GM19455 (cell line): ENCODE measurements at regions not wholly inside any gene's neighbourhood (a gene's known extent, or its start where the extent isn't known, plus 50 kb on each side); places are given as distances from the start of the nearest gene placed in this dataset.

ENCODE experiments used
- ATAC-seq: cut with Tn5 transposase; IDR thresholded peaks from one replicate; pipeline ENCODE4 v1.9.1; 2021; ENCODE audit not compliant: unreplicated experiment

DNA sequence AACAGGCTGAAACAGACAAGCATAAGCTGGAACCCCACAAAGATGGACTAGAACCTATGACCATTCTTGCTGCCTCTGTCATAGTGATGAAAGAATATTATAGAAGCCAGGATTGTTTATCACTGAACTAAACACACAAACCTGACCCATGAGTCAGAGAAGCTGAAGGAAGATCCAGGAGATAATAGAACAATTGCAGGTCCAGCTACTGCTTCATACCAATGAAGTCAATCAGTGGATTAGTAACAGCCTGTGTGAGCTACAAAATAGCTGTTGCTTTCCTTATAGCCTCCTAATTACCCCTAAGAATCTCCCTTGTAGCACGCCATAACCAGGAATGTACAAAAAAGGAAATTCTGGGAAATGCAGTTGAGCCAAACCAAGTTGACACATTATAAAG is 459.9 kb upstream of the ZNF462 start:
- no peak for ATAC-seq

DNA sequence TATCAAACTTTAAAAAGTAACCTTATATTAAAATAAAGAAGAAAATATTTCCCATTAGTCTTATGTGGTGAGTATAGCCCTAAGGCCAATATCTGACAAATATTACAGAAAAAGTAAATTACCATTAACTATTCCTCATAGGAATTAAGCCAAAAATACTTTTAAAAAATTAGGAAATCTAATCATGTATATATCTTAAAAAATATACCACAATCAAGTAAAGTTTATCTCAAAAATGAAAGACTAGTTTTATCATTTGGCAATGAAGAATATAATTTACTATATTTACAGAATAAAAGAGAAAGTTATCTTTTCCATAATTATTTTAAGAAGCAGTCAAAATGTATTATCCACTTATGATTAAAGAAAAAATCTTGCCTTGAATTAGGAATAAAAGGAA is 458.8 kb upstream of the ZNF462 start:
- ATAC-seq, result no peak

- ATAC-seq, result no peak
These were observed 457.0 kb upstream of the ZNF462 start for GRCh38 chr9:106405871-106406435.

DNA sequence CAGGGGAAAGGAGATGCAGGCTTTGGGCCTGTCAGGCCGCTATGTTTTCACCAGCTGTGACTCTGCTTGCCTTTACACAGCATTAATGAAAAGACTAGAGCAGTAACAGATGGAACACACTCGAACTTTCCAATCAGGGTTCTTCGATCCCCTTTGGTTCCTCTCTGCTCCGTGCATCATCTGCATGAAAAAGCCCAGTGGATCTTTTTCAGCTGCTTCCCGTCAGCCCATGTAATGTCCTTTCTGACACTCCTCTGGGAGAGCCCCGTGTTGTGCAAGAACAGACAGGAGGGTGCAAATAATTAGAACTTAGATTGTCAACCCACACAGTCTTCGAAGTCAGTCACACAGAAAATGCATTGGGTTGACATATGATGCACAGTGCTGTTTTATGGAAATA is 448.9 kb upstream of the ZNF462 start:
- no peak for ATAC-seq

GRCh38 chr9:106417685-106418084 is 445.3 kb upstream of the ZNF462 start:
- no peak for ATAC-seq

DNA sequence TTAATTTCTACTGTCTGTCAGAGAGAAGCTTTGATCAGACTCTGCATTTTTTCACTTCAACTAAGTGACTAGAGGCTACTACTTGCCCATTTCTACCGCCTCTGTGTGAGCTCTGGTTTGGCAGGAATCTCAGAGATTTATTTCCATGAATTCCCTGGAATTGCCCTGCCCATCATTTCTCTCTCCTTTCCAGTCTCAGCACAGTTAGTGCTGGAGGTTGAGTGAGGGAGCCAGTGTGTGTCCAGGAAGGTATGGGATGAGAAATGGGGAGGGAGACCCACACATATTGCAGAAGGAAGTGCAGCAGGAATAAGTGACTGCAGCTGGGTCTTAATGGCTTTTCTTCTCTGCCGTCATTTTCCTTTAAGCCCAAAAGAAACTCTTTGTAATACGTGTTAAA is 443.1 kb upstream of the ZNF462 start:
- no peak for ATAC-seq

GRCh38 chr9:106420511-106420944 is 442.4 kb upstream of the ZNF462 start:
- ATAC-seq, result peak; percentile 61

GRCh38 chr9:106421772-106422171 is 441.2 kb upstream of the ZNF462 start:
- ATAC-seq, result no peak

GRCh38 chr9:106423575-106423974 is 439.4 kb upstream of the ZNF462 start:
- ATAC-seq, result no peak

DNA sequence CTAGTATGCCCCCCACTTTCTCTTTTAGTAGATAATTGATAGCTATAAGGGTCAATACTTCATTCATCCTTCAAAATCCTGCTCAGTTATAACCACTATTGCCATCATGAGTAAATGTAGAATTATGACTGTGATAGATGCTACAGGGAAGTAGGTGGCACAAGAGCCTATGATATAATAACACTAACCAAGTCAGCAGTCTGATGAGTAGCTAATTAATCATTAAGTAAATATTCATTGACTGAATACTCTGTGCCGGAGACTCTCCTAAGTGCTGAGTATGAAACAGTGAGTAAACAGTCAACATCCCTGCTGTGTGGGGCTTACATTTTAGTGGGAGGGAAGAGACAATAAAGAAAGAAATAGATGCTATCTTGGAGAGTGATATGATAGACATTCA is 430.3 kb upstream of the ZNF462 start:
- no peak for ATAC-seq

DNA sequence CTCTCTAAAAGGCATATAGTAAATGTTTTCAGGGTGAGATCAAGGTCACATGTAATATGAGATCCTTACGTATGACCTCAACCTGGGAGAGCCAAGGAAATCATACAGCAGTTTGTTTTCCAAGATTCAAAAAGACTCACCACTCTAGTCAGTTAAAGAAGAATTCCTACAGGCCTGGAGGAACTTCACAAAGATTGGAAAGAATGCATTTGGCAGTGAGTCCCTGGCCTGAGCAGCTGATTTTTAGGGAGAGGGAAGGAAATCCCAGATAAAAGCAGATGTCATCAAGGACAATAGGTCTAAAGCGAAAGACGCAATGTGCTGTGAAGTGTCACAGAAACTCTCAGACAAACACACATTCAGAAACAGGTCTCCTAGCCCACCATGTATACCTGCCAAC is 424.0 kb upstream of the ZNF462 start:
- ATAC-seq, result no peak

GRCh38 chr9:106441283-106441682 is 421.7 kb upstream of the ZNF462 start:
- no peak for ATAC-seq

- no peak for ATAC-seq
These were observed 419.4 kb upstream of the ZNF462 start for GRCh38 chr9:106443520-106443919.

- no peak for ATAC-seq
These were observed 417.9 kb upstream of the ZNF462 start for GRCh38 chr9:106445107-106445506.

DNA sequence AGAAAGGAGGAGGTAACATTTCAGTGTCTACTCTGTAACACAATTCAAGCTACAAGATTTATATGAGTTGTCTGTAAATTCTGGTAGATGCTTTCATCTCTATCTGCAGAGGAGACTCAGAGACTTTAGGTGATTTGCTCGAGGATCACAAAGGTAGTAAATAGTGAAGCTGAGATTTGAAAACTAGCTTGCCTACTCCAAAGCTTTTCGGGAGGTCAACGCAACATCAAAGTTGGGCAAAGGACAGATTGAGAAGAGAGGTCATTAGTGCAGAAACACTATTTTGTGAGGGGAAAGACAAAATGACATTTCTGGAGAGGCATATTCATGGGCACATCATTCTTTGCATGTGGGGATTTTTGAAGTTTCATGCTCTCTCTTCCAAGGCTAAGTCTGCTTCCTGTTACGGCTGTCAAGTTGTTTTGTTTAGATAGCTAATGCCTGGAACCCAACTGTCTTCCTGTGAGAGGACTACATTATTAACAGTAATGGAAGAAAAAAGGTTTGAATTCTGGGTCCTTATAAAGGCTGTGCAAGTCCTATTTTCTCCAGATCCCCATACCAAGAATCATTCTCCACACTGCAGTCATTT is 413.5 kb upstream of the ZNF462 start:
- no peak for ATAC-seq

DNA sequence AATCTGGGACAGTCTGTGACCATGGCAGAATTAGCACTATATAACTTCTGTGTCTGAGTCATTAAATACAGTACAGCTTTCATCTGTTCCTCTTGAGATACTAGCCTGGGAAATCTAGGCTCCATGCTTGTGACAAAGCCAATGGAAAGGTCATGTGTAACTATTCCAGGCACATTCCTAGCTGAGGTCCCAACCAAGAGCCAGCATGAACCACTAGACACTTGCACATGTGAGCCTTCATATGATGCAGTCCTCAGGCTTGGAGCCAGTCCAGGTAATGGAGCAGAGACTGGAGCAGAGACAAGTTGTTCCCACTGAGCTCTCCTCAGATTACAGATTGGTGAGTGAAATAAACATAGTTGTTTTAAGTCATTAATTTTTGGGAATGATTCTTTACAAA is 412.4 kb upstream of the ZNF462 start:
- no peak for ATAC-seq

DNA sequence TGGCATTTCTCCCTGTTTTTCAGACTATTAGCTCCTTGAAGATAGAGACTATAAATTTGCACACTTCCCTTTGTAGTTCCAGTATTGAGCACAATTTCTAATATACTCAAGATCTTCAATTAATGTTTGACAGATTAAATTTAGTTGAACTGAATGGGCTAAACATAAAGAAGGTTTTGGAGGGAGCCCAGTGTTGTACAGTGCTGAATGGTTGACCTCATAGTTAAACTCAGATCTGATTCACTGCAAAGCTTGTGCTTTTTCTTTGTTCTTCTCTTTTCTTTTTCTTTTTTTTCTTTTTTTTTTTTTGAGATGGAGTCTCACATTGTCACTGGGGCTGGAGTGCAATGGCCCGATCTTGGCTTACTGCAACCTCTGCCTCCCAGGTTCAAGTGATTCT is 411.7 kb upstream of the ZNF462 start:
- no peak for ATAC-seq

DNA sequence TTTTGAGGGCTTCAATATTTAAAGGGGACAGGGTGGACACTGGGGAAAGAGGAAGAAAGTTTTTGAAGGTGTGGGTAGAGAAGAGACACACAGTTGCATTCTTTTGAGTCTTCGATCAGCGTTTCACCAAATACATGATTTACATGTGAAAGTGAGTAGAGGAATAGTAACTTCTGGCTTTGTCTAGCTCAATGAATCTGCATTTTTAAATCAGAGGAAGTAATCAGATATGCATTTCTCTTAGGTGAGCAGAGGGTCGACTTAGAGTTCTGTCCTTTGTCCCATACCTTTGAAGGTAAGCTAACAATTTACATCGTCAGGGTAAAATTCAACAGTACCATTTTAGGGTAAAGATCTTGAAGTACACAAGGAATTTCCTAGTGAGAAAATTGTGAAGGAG is 406.4 kb upstream of the ZNF462 start:
- ATAC-seq, result no peak

DNA sequence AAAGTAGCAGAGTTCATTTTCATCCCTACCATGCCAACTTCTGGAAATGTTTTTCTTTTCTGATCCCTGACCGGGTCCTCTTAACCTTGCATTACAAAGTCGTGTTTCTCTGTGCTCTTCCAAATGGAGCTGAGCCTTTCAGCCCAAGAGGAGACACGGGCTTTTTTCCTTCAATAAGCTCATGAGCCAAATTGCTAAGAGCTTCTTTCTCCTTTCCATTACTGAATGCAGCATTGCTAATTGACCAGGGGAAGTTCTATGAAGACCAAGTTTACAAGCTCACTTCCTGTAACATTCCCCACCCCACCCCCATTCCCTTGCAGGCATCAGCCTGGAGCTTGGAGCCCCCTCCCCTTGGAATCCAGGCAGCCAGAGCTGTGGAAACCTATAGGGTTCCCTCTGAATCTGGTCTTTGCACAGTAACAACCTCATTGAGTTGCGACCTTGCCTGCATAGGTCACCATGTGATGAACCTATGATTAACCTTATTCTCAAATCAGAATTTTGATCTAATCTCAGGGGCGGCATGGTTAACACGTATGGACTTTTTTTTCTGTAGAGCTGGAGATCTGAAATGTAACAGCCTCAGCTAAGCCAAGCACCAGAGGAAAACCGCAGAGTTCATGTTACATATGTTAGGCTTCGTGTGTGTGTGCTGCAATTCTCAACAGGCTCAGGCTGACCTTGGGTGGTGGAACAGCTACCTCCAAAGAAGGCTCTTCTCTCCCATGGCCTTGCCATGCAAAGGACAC is 395.7 kb upstream of the ZNF462 start:
- ATAC-seq, result no peak

DNA sequence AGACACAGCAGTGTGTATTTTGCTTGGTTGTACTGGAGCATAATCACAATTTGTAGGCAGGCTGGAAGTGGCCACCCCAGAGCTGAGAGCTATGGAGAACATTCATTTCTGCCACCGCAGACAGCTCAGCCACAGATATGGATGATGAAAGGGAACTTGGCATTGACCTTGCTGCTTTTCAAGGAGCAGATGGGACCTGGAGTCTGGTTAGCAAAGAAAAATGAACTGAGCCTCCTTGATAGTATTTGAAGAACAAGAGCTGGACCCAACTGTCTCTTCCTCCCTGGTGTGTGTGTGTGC is 395.2 kb upstream of the ZNF462 start:
- ATAC-seq, result no peak

DNA sequence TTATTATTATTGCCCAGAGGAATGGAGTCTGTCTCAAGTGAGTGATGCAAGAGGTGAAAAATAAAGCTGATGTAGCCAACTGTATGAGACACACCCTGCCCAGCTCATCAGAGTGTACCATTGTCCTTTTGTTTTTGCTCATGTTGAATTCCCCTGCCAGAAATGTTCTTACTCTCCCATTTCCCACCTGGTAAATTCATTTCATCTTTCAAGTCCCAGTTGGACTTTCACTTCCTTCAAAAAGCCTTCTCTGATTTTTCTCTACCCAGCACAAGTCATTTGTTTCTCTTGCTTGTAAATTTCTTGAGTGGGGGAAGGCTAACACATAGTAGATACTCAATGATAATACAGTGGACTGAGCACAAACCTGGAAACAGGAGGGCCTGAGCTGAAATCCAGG is 394.5 kb upstream of the ZNF462 start:
- no peak for ATAC-seq

DNA sequence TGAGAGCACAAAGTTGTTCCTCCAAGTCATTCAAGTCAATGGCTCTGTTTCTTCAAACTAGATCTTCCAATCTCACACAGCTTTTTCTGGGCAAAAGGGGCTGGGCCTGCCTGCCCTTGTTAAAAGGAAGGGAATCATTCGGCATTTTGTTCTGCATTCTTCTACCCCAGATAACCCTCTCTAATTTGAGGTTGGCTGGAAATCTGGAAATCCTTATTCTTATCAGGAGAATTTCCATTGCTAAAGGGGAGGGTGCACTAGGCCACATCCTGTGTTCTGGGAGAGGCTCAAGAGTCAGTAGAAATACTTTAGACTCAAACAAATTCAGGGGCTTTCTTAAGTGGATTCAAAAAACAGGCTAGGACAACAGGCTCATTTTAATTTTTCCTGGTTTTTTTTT is 384.7 kb upstream of the ZNF462 start:
- no peak for ATAC-seq

- no peak for ATAC-seq
These were observed 384.2 kb upstream of the ZNF462 start for GRCh38 chr9:106478727-106479126.
